ENCODE measurements at regions not wholly inside any gene's neighbourhood (a gene's known extent, or its start where the extent isn't known, plus 50 kb on each side); places are given as distances from the start of the nearest gene placed in this dataset.

DNA sequence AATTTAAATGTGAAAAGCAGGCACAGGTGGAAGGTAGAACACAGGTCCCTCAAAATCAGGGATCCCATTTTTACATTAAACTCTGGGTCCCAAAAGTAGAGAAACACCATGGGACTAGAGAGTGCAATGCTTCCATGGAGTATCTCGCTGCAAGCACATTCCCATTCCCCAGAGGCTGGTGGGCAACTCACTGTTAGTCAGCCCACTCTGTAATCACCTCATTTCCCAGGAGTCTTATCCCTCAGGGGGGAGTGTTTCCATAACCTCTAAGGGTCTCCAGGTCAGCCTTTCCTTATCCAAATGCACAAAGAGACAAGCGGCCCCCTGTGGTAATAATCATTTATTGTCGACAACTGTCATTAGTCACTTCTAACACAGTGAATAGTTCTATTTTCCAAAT, 490.1 kb upstream of the LRRC7 start:
- H3K9me3 ChIP-seq (ENCODE audit: control insufficient read depth in 1 of 2, insufficient read depth in 1 of 2, low read length in 2 of 2) = peaks cover 0 to 10% of the 10 kb centered on the region in 2 experiments
- H3K27me3 Mint-ChIP-seq = no peaks in the 10 kb centered on the region
- H3K36me3 Mint-ChIP-seq (ENCODE audit: low read depth) = no peaks in the 10 kb centered on the region
- H3K4me3 ChIP-seq (ENCODE audit: low read length) = no peak overlapping the region
- no peak for ATAC-seq (ENCODE audit: poor library complexity)
- H3K4me1 ChIP-seq (ENCODE audit: insufficient read depth, low read length) = no peaks in the 10 kb centered on the region
- ChIA-PET POLR2A (no interaction called here), CTCF (no interaction called here)
- H3K27ac ChIP-seq (ENCODE audit: low read depth in 1 of 2, low read length in 2 of 2) = no peak overlapping the region
- TF ChIP-seq, protein P1, sequence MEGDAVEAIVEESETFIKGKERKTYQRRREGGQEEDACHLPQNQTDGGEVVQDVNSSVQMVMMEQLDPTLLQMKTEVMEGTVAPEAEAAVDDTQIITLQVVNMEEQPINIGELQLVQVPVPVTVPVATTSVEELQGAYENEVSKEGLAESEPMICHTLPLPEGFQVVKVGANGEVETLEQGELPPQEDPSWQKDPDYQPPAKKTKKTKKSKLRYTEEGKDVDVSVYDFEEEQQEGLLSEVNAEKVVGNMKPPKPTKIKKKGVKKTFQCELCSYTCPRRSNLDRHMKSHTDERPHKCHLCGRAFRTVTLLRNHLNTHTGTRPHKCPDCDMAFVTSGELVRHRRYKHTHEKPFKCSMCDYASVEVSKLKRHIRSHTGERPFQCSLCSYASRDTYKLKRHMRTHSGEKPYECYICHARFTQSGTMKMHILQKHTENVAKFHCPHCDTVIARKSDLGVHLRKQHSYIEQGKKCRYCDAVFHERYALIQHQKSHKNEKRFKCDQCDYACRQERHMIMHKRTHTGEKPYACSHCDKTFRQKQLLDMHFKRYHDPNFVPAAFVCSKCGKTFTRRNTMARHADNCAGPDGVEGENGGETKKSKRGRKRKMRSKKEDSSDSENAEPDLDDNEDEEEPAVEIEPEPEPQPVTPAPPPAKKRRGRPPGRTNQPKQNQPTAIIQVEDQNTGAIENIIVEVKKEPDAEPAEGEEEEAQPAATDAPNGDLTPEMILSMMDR (IDR thresholded peaks at IDR 0.05) = no peak
- H3K4me1 Mint-ChIP-seq (ENCODE audit: low read depth) = no peaks in the 10 kb centered on the region
- H3K27me3 ChIP-seq (ENCODE audit: control insufficient read depth in 1 of 2, insufficient read depth in 2 of 2, low read length in 2 of 2) = no peaks in the 10 kb centered on the region
- H3K27ac Mint-ChIP-seq = no peak overlapping the region
- no peak for DNase-seq
- no peaks in the 10 kb centered on the region for H3K36me3 ChIP-seq (ENCODE audit: insufficient read depth, low read length)
- intact Hi-C loops (cut with DNase I, micrococcal nuclease) = no loop called here
- H3K4me3 Mint-ChIP-seq = no peak overlapping the region
- peaks cover 11% of the 10 kb centered on the region for H3K9me3 Mint-ChIP-seq

DNA sequence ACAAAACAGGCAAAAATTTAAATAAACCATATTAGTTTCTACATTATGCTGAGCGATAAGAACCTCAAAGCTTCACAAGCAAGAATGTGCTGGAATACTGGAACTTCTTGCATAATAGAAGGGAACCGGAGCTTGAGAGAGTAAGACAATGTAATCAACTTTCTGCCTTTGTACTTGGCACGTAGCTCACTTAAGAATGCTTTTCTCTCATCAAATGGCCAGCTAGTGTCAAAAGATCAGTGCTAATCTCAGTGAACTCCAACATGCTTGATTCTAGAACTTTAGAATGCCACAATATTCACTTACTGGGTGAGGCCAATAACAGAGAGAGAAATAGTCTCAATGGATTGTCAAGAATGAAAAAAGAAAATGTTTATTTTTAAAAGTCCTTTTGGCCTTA, 486.1 kb upstream of the LRRC7 start:
- Histone ChIP-seq H3K4me3 (ENCODE audit: low read length) (no peak overlapping the region), H3K27me3 (ENCODE audit: control insufficient read depth in 1 of 2, insufficient read depth in 2 of 2, low read length in 2 of 2) (no peaks in the 10 kb centered on the region), H3K36me3 (ENCODE audit: insufficient read depth, low read length) (no peaks in the 10 kb centered on the region), H3K9me3 (ENCODE audit: control insufficient read depth in 1 of 2, insufficient read depth in 1 of 2, low read length in 2 of 2) (peaks cover 0 to 3% of the 10 kb centered on the region in 2 experiments), H3K4me1 (ENCODE audit: insufficient read depth, low read length) (no peaks in the 10 kb centered on the region), H3K27ac (ENCODE audit: low read depth in 1 of 2, low read length in 2 of 2) (no peak overlapping the region)
- H3K36me3 Mint-ChIP-seq (ENCODE audit: low read depth) = no peaks in the 10 kb centered on the region
- intact Hi-C loops (cut with DNase I, micrococcal nuclease) = no loop called here
- no peaks in the 10 kb centered on the region for H3K27me3 Mint-ChIP-seq
- no peaks in the 10 kb centered on the region for H3K4me1 Mint-ChIP-seq (ENCODE audit: low read depth)
- POLR2A ChIA-PET = no interaction called here
- TF ChIP-seq, protein P1 (IDR thresholded peaks at IDR 0.05) = no peak
- DNase-seq (no peak), ATAC-seq (ENCODE audit: poor library complexity) (no peak)
- no peak overlapping the region for H3K4me3 Mint-ChIP-seq
- H3K9me3 Mint-ChIP-seq = peaks cover 9% of the 10 kb centered on the region
- H3K27ac Mint-ChIP-seq = no peak overlapping the region
- CTCF ChIA-PET = no interaction called here

DNA sequence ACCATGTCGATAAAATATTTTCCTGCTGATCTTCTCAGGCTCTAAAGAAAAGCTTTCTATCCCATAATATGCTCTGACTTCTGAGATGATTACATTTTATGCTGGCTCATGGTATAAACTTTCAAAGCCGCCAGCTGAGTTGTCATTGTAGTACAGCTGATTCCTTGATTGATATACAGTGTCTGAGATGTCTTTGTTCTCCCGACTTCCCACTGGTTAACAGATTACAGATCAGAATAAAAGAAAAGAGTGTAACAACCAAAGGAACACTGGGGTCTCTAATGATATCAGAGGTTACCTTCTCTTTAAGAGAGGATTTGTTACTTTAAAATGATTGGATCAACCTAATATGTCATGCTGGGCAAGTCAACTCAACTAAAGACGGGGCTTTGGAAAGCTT, 485.4 kb upstream of the LRRC7 start:
- Histone ChIP-seq H3K27me3 (ENCODE audit: control insufficient read depth in 1 of 2, insufficient read depth in 2 of 2, low read length in 2 of 2) (no peaks in the 10 kb centered on the region), H3K27ac (ENCODE audit: low read depth in 1 of 2, low read length in 2 of 2) (no peak overlapping the region), H3K4me1 (ENCODE audit: insufficient read depth, low read length) (no peaks in the 10 kb centered on the region), H3K9me3 (ENCODE audit: control insufficient read depth in 1 of 2, insufficient read depth in 1 of 2, low read length in 2 of 2) (peaks cover 0 to 3% of the 10 kb centered on the region in 2 experiments), H3K4me3 (ENCODE audit: low read length) (no peak overlapping the region), H3K36me3 (ENCODE audit: insufficient read depth, low read length) (no peaks in the 10 kb centered on the region)
- peaks cover 9% of the 10 kb centered on the region for H3K9me3 Mint-ChIP-seq
- no peak overlapping the region for H3K27ac Mint-ChIP-seq
- CTCF ChIA-PET = no interaction called here
- H3K36me3 Mint-ChIP-seq (ENCODE audit: low read depth) = no peaks in the 10 kb centered on the region
- DNase-seq (no peak), ATAC-seq (ENCODE audit: poor library complexity) (no peak)
- POLR2A ChIA-PET = no interaction called here
- no peaks in the 10 kb centered on the region for H3K27me3 Mint-ChIP-seq
- TF ChIP-seq, protein P1 (IDR thresholded peaks at IDR 0.05) = no peak
- no peaks in the 10 kb centered on the region for H3K4me1 Mint-ChIP-seq (ENCODE audit: low read depth)
- no peak overlapping the region for H3K4me3 Mint-ChIP-seq
- intact Hi-C loops (cut with DNase I, micrococcal nuclease) = no loop called here
